ENCODE measurements at regions not wholly inside any gene's neighbourhood (a gene's known extent, or its start where the extent isn't known, plus 50 kb on each side); places are given as distances from the start of the nearest gene placed in this dataset.

- Histone ChIP-seq H3K27ac (no peak overlapping the region), H3K27me3 (no peaks in the 10 kb centered on the region), H3K4me1 (no peaks in the 10 kb centered on the region), H3K36me3 (no peaks in the 10 kb centered on the region), H3K9me3 (no peaks in the 10 kb centered on the region), H3K4me3 (no peak overlapping the region)
- no peak for DNase-seq
- intact Hi-C loops (cut with DNase I), result no loop called here
- ATAC-seq, result no peak
- TF ChIP-seq CTCF (IDR thresholded peaks at IDR 0.05) (no peak), POLR2A (IDR thresholded peaks at IDR 0.05) (no peak)
- 48% methylated on average over 5 of the region's 8 CpGs for WGBS (ENCODE audit: insufficient coverage, low coverage, low lambda C conversion rate, missing lambda C conversion rate)
Measured at GRCh38 chr10:128567551-128567950, 441.3 kb upstream of the MKI67 start.

- intact Hi-C loops (cut with DNase I), result no loop called here
- Histone ChIP-seq H3K9me3 (no peaks in the 10 kb centered on the region), H3K4me3 (no peak overlapping the region), H3K27me3 (peaks cover 0 to 5% of the 10 kb centered on the region in 2 donors), H3K4me1 (no peaks in the 10 kb centered on the region), H3K36me3 (no peaks in the 10 kb centered on the region), H3K27ac (no peak overlapping the region)
- ATAC-seq (no peak), DNase-seq (no peak)
- TF ChIP-seq POLR2A (IDR thresholded peaks at IDR 0.05) (no peak), CTCF (IDR thresholded peaks at IDR 0.05) (no peak)
- WGBS (ENCODE audit: insufficient coverage, low coverage, low lambda C conversion rate, missing lambda C conversion rate), result 56% methylated on average over 5 of the region's 11 CpGs
Measured at GRCh38 chr10:128568041-128568440, 441.8 kb upstream of the MKI67 start.

GRCh38 chr10:128568491-128568890, 442.3 kb upstream of the MKI67 start:
- WGBS (ENCODE audit: insufficient coverage, low coverage, low lambda C conversion rate, missing lambda C conversion rate), result 79% methylated on average over 9 of the region's 13 CpGs
- H3K27ac ChIP-seq, result no peak overlapping the region
- TF ChIP-seq CTCF (IDR thresholded peaks at IDR 0.05) (no peak), POLR2A (IDR thresholded peaks at IDR 0.05) (no peak)
- ATAC-seq (no peak), DNase-seq (no peak)
- no peaks in the 10 kb centered on the region for H3K36me3 ChIP-seq
- H3K27me3 ChIP-seq, result peaks cover 0 to 8% of the 10 kb centered on the region in 2 donors
- H3K4me3 ChIP-seq, result no peak overlapping the region
- no peaks in the 10 kb centered on the region for H3K9me3 ChIP-seq
- intact Hi-C loops (cut with DNase I), result no loop called here
- no peaks in the 10 kb centered on the region for H3K4me1 ChIP-seq

- H3K9me3 ChIP-seq, result no peaks in the 10 kb centered on the region
- intact Hi-C loops (cut with DNase I), result no loop called here
- TF ChIP-seq CTCF (IDR thresholded peaks at IDR 0.05) (no peak), POLR2A (IDR thresholded peaks at IDR 0.05) (no peak)
- 38% methylated on average over 9 of the region's 24 CpGs for WGBS (ENCODE audit: insufficient coverage, low coverage, low lambda C conversion rate, missing lambda C conversion rate)
- no peaks in the 10 kb centered on the region for H3K36me3 ChIP-seq
- H3K27ac ChIP-seq, result no peak overlapping the region
- no peak for ATAC-seq
- H3K27me3 ChIP-seq, result peaks cover 0 to 8% of the 10 kb centered on the region in 2 donors
- no peak for DNase-seq
- H3K4me3 ChIP-seq, result no peak overlapping the region
- H3K4me1 ChIP-seq, result no peaks in the 10 kb centered on the region
Measured at GRCh38 chr10:128568990-128569945, 443.0 kb upstream of the MKI67 start.
